ENCODE measurements at regions not wholly inside any gene's neighbourhood (a gene's known extent, or its start where the extent isn't known, plus 50 kb on each side); places are given as distances from the start of the nearest gene placed in this dataset.

GRCh38 chr18:77360315-77361190, 110.9 kb downstream of the GALR1 start:
- TF ChIP-seq CTCF (CRISPR knock-in tag; IDR thresholded peaks at IDR 0.05) = no peak
- TF ChIP-seq EZH2 (conservative IDR thresholded peaks at IDR 0.05; ENCODE audit: low read depth, low read length) = no peak

All from HepG2 (cell line).